ENCODE measurements at regions not wholly inside any gene's neighbourhood (a gene's known extent, or its start where the extent isn't known, plus 50 kb on each side); places are given as distances from the start of the nearest gene placed in this dataset.

- no peak overlapping the region for H4K8ac ChIP-seq (replicated peaks; ENCODE audit: insufficient read length, low read depth, low read length)
- Mint-ChIP-seq H3K4me3 (no peak overlapping the region), H3K9me3 (no peaks in the 10 kb centered on the region; a peak in 1 of 5 replicates), H3K27me3 (ENCODE audit: low read depth) (no peaks in the 10 kb centered on the region; the same call in 1 of the 2 replicates), H3K36me3 (ENCODE audit: insufficient read depth in 1 of 3, low read depth in 3 of 3) (no peaks in the 10 kb centered on the region; a peak in 1 of 7 replicates), H3K27ac (peak overlapping the region in 1 of 3 experiments; percentile 17; a peak in 2 of 7 replicates), H3K4me1 (peaks cover 37 to 51% of the 10 kb centered on the region in 2 experiments)
- H3K14ac ChIP-seq (ENCODE audit: insufficient read depth, low read length): no peak overlapping the region
- no peak for DNase-seq
- H4K20me1 ChIP-seq (ENCODE audit: control insufficient read depth, insufficient read depth, insufficient read length): no peaks in the 10 kb centered on the region
- no peaks in the 10 kb centered on the region for H3K23me2 ChIP-seq (ENCODE audit: insufficient read length, low read depth, low read length, poor library complexity, severe bottlenecking)
- H2BK20ac ChIP-seq (ENCODE audit: low read depth, low read length, poor library complexity, severe bottlenecking): no peak overlapping the region
- no peak overlapping the region for H2BK5ac ChIP-seq (ENCODE audit: insufficient read length, low read length)
- H2BK120ac ChIP-seq (ENCODE audit: low read depth, low read length, poor library complexity, severe bottlenecking): no peak overlapping the region
- no peak overlapping the region for H3K27ac ChIP-seq (ENCODE audit: insufficient read length, low read depth, low read length)
- no peaks in the 10 kb centered on the region for H3K79me1 ChIP-seq (ENCODE audit: insufficient read depth, low read depth, low read length, poor library complexity, severe bottlenecking)
- H3K9ac ChIP-seq (ENCODE audit: extremely low read depth, insufficient read length, low read length): no peak overlapping the region
- H3K4me2 ChIP-seq (ENCODE audit: insufficient read depth, insufficient read length, low read length): no peak overlapping the region
- WGBS (ENCODE audit: extremely low coverage, insufficient read length, low lambda C conversion rate): no CpG with 5 or more reads among the region's 5 CpGs
- no peak overlapping the region for H4K5ac ChIP-seq (ENCODE audit: insufficient read length, low read depth, low read length)
- H2BK15ac ChIP-seq (ENCODE audit: low read depth, low read length): no peak overlapping the region
- no peak overlapping the region for H2AFZ ChIP-seq (ENCODE audit: low read length)
- no peaks in the 10 kb centered on the region for H3K27me3 ChIP-seq (ENCODE audit: insufficient read depth, low read length)
- no peaks in the 10 kb centered on the region for H3K79me2 ChIP-seq (ENCODE audit: insufficient read depth, low read length)
- H2BK12ac ChIP-seq (ENCODE audit: insufficient read length, low read depth, low read length): no peak overlapping the region
- H2AK5ac ChIP-seq (ENCODE audit: insufficient read length, low read length): no peak overlapping the region
- H3K4ac ChIP-seq (ENCODE audit: low read depth, low read length): no peak overlapping the region
- H3T11ph ChIP-seq (ENCODE audit: low read length): no peak overlapping the region
- TF ChIP-seq CTCF (conservative IDR thresholded peaks at IDR 0.05): no peak
- no peaks in the 10 kb centered on the region for H3K9me3 ChIP-seq (ENCODE audit: control insufficient read depth, low read depth, low read length)
- no peak overlapping the region for H3K56ac ChIP-seq (ENCODE audit: insufficient read length, low read depth, low read length)
- no peak overlapping the region for H4K91ac ChIP-seq (ENCODE audit: insufficient read length, low read depth, low read length)
- peaks cover 8% of the 10 kb centered on the region; the same call in 1 of the 2 replicates for H3K4me1 ChIP-seq (ENCODE audit: insufficient read depth, low read length)
- no peak overlapping the region for H3K23ac ChIP-seq (ENCODE audit: insufficient read length, low read depth, low read length)
- H3K18ac ChIP-seq (ENCODE audit: insufficient read length, low read depth, low read length): no peak overlapping the region
These were observed 109.5 kb upstream of the SLC1A4 start for GRCh38 chr2:64879745-64880144.

All from H9 (cell line).